HCT116 (cell line): ENCODE measurements at regions not wholly inside any gene's neighbourhood (a gene's known extent, or its start where the extent isn't known, plus 50 kb on each side); places are given as distances from the start of the nearest gene placed in this dataset.

Experiments used
- ATF3 ChIP-seq: IDR thresholded peaks from 2 replicates; pipeline ENCODE4 v1.6.1; 2012
- CEBPB ChIP-seq: IDR thresholded peaks from 2 replicates; pipeline ENCODE4 v1.6.1; 2012; ENCODE audit warnings: low read depth
- CTCF ChIP-seq, 3 experiments: fragments of 200-600 bp in 1 of 3; sonication (generic) in 1 of 3; IDR thresholded peaks in 2 of 3; conservative IDR thresholded peaks in 1 of 3; 2 replicates each; pipeline ENCODE4 v1.5.1; 2012 to 2017; ENCODE audit warnings: low read depth in 2 of 3, low read length in 2 of 3, antibody characterized with exemption in 1 of 3, borderline replicate concordance in 1 of 3, control low read depth in 1 of 3, mild to moderate bottlenecking in 1 of 3, mixed read lengths in 1 of 3, mixed run types in 1 of 3, moderate library complexity in 1 of 3; ENCODE audit not compliant: insufficient read depth in 1 of 3
- EZH2phosphoT487 ChIP-seq: fragments of 200-600 bp; IDR thresholded peaks from 2 replicates; pipeline ENCODE4 v1.6.1; 2018; ENCODE audit warnings: antibody characterized with exemption, borderline replicate concordance
- FOSL1 ChIP-seq: IDR thresholded peaks from 2 replicates; pipeline ENCODE4 v1.6.1; 2012; ENCODE audit warnings: low read depth
- MAX ChIP-seq: IDR thresholded peaks from 2 replicates; pipeline ENCODE4 v1.6.1; 2012
- POLR2A ChIP-seq: IDR thresholded peaks from 2 replicates; pipeline ENCODE4 v1.7.0; 2011; ENCODE audit warnings: borderline replicate concordance; ENCODE audit not compliant: insufficient read depth, insufficient read length; ENCODE audit errors: extremely low read depth
- POLR2AphosphoS5 ChIP-seq: IDR thresholded peaks from 2 replicates; pipeline ENCODE4 v1.6.1; 2011; ENCODE audit warnings: mild to moderate bottlenecking, low read depth, low read length, moderate library complexity
- TCF7L2 ChIP-seq: IDR thresholded peaks from 2 replicates; pipeline ENCODE4 v1.7.0; 2011; ENCODE audit warnings: borderline replicate concordance, inconsistent platforms; ENCODE audit not compliant: insufficient read depth, insufficient read length; ENCODE audit errors: extremely low read depth
- ZFX ChIP-seq: fragments of 450-650 bp; IDR thresholded peaks from 2 replicates; pipeline ENCODE4 v1.6.1; 2017

GRCh38 chr12:107514887-107515445 is 170.6 kb upstream of the PWP1 start:
- TF ChIP-seq ATF3 (no peak), MAX (no peak), FOSL1 (no peak; the same call in 1 of the 2 replicates), TCF7L2 (no peak), POLR2A (no peak), CTCF (IDR thresholded peaks at IDR 0.05 in 2 of 3, conservative IDR thresholded peaks at IDR 0.05 in 1 of 3; ENCODE audit: borderline replicate concordance in 1 of 3, insufficient read depth in 1 of 3, low read depth in 2 of 3, low read length in 2 of 3) (no peak), EZH2phosphoT487 (no peak), ZFX (no peak), POLR2AphosphoS5 (no peak), CEBPB (no peak)
